Chondrocyte (in vitro differentiated cells): ENCODE measurements at regions not wholly inside any gene's neighbourhood (a gene's known extent, or its start where the extent isn't known, plus 50 kb on each side); places are given as distances from the start of the nearest gene placed in this dataset.

Experiments
- DNase-seq: peaks from one replicate; pipeline ENCODE4 v3.0.0; 2021; ENCODE audit warnings: mixed read lengths, low spot score
- H3K27ac Mint-ChIP-seq: one replicate; pipeline ENCODE4 v1.8.0; 2021; ENCODE audit warnings: mild to moderate bottlenecking, moderate library complexity, mixed read lengths; ENCODE audit not compliant: unreplicated experiment
- H3K27me3 Mint-ChIP-seq: 2 replicates; pipeline ENCODE4 v1.8.0; 2021; ENCODE audit warnings: low read depth, mixed read lengths
- H3K36me3 Mint-ChIP-seq: 2 replicates; pipeline ENCODE4 v1.8.0; 2021; ENCODE audit warnings: low read depth, mixed read lengths
- H3K4me1 Mint-ChIP-seq: 2 replicates; pipeline ENCODE4 v1.8.0; 2021; ENCODE audit warnings: low read depth, mild to moderate bottlenecking, mixed read lengths
- H3K4me3 Mint-ChIP-seq: one replicate; pipeline ENCODE4 v1.8.0; 2021; ENCODE audit warnings: mild to moderate bottlenecking, moderate library complexity, mixed read lengths; ENCODE audit not compliant: unreplicated experiment
- H3K9me3 Mint-ChIP-seq: 2 replicates; pipeline ENCODE4 v1.8.0; 2021; ENCODE audit warnings: low read depth, mixed read lengths
- CTCF ChIP-seq: fragments of 200-600 bp; sonication (generic); IDR thresholded peaks from 2 replicates; pipeline ENCODE4 v1.5.0; 2021; ENCODE audit warnings: antibody characterized with exemption, mild to moderate bottlenecking, moderate library complexity

GRCh38 chr2:212938144-212938793 lies 213.1 kb downstream of the IKZF2 start:
- Mint-ChIP-seq H3K4me3 (no peak overlapping the region), H3K4me1 (peaks cover 11% of the 10 kb centered on the region), H3K27ac (no peak overlapping the region), H3K9me3 (no peaks in the 10 kb centered on the region), H3K36me3 (no peaks in the 10 kb centered on the region), H3K27me3 (no peaks in the 10 kb centered on the region)
- TF ChIP-seq CTCF: no peak
- no peak for DNase-seq

GRCh38 chr2:212936572-212936971 lies 214.8 kb downstream of the IKZF2 start:
- no peak for DNase-seq
- no peak overlapping the region for H3K27ac Mint-ChIP-seq
- TF ChIP-seq CTCF: no peak
- no peaks in the 10 kb centered on the region for H3K27me3 Mint-ChIP-seq
- peaks cover 2% of the 10 kb centered on the region for H3K36me3 Mint-ChIP-seq
- no peak overlapping the region for H3K4me3 Mint-ChIP-seq
- H3K4me1 Mint-ChIP-seq: peaks cover 11% of the 10 kb centered on the region
- H3K9me3 Mint-ChIP-seq: no peaks in the 10 kb centered on the region

GRCh38 chr2:212935752-212936151 lies 215.7 kb downstream of the IKZF2 start:
- no peak for DNase-seq
- peaks cover 9% of the 10 kb centered on the region for H3K4me1 Mint-ChIP-seq
- no peaks in the 10 kb centered on the region for H3K27me3 Mint-ChIP-seq
- peaks cover 2% of the 10 kb centered on the region for H3K36me3 Mint-ChIP-seq
- no peaks in the 10 kb centered on the region for H3K9me3 Mint-ChIP-seq
- H3K27ac Mint-ChIP-seq: no peak overlapping the region
- no peak overlapping the region for H3K4me3 Mint-ChIP-seq
- TF ChIP-seq CTCF: no peak

GRCh38 chr2:212931271-212931670 lies 220.1 kb downstream of the IKZF2 start:
- no peak for TF ChIP-seq CTCF
- Mint-ChIP-seq H3K27me3 (no peaks in the 10 kb centered on the region), H3K4me3 (no peak overlapping the region), H3K4me1 (peaks cover 3% of the 10 kb centered on the region), H3K36me3 (peaks cover 2% of the 10 kb centered on the region), H3K9me3 (no peaks in the 10 kb centered on the region), H3K27ac (no peak overlapping the region)
- no peak for DNase-seq

GRCh38 chr2:212930556-212931260 lies 220.7 kb downstream of the IKZF2 start:
- peaks cover 2% of the 10 kb centered on the region for H3K36me3 Mint-ChIP-seq
- no peaks in the 10 kb centered on the region for H3K27me3 Mint-ChIP-seq
- H3K9me3 Mint-ChIP-seq: no peaks in the 10 kb centered on the region
- DNase-seq: no peak
- TF ChIP-seq CTCF: no peak
- H3K4me1 Mint-ChIP-seq: peaks cover 3% of the 10 kb centered on the region
- H3K27ac Mint-ChIP-seq: no peak overlapping the region
- H3K4me3 Mint-ChIP-seq: no peak overlapping the region
